GM23338 (cell line): ENCODE measurements at regions not wholly inside any gene's neighbourhood (a gene's known extent, or its start where the extent isn't known, plus 50 kb on each side); places are given as distances from the start of the nearest gene placed in this dataset.

Experiments used
- CREB1 ChIP-seq: fragments of 250-450 bp; sonication (Bioruptor Pico); IDR thresholded peaks from 2 replicates; pipeline ENCODE4 v1.5.0; 2020; ENCODE audit warnings: low read depth, mild to moderate bottlenecking, moderate library complexity
- CTCF ChIP-seq, 2 experiments: fragments of 200-600 bp in 1 of 2; sonication (generic) in 1 of 2; conservative IDR thresholded peaks; 2 replicates each; pipeline versions ENCODE4 v1.5.1 to v1.6.1; 2016 to 2017; ENCODE audit warnings: antibody characterized with exemption in 2 of 2, low read depth in 2 of 2, mild to moderate bottlenecking in 2 of 2, moderate library complexity in 1 of 2
- ETS1 ChIP-seq: IDR thresholded peaks from 2 replicates; pipeline ENCODE4 v1.6.1; 2016; ENCODE audit warnings: antibody characterized with exemption
- EZH2 ChIP-seq: fragments of 200-600 bp; sonication (generic); IDR thresholded peaks from one replicate; pipeline ENCODE4 v1.8.0; 2017; ENCODE audit warnings: antibody characterized with exemption, mild to moderate bottlenecking, low read depth; ENCODE audit not compliant: unreplicated experiment
- EZH2phosphoT487 ChIP-seq: fragments of 200-600 bp; sonication (generic); IDR thresholded peaks from one replicate; pipeline ENCODE4 v1.8.1; 2018; ENCODE audit warnings: antibody characterized with exemption; ENCODE audit not compliant: unreplicated experiment
- JUNB ChIP-seq: IDR thresholded peaks from one replicate; pipeline ENCODE4 v1.6.1; 2016; ENCODE audit warnings: antibody characterized with exemption; ENCODE audit not compliant: unreplicated experiment
- NANOG ChIP-seq: IDR thresholded peaks from 2 replicates; pipeline ENCODE4 v1.6.1; 2016; ENCODE audit warnings: antibody characterized with exemption, borderline replicate concordance
- POLR2AphosphoS5 ChIP-seq: IDR thresholded peaks from 2 replicates; pipeline ENCODE4 v1.6.1; 2016; ENCODE audit warnings: antibody characterized with exemption, low read depth
- REST ChIP-seq: IDR thresholded peaks from one replicate; pipeline ENCODE4 v1.6.1; 2018; ENCODE audit warnings: antibody characterized with exemption; ENCODE audit not compliant: unreplicated experiment
- STAT1 ChIP-seq: IDR thresholded peaks from one replicate; pipeline ENCODE4 v1.6.1; 2016; ENCODE audit warnings: antibody characterized with exemption; ENCODE audit not compliant: unreplicated experiment
- ZNF331 ChIP-seq: fragments of 250-450 bp; sonication (Bioruptor Pico); IDR thresholded peaks from 2 replicates; pipeline ENCODE4 v1.5.0; 2020; ENCODE audit warnings: low read depth, mild to moderate bottlenecking, moderate library complexity

GRCh38 chr6:167462514-167463312 is 137.8 kb downstream of the TTLL2 start:
- no peak for TF ChIP-seq CTCF (conservative IDR thresholded peaks at IDR 0.05; ENCODE audit: low read depth in 2 of 2)
- TF ChIP-seq EZH2phosphoT487, result no peak
- no peak for TF ChIP-seq POLR2AphosphoS5
- TF ChIP-seq REST, result no peak
- TF ChIP-seq CREB1 (CRISPR knock-in tag), result no peak
- no peak for TF ChIP-seq ZNF331 (CRISPR knock-in tag)
- TF ChIP-seq JUNB, result no peak
- TF ChIP-seq EZH2, result no peak
- TF ChIP-seq ETS1, result no peak
- no peak for TF ChIP-seq STAT1
- TF ChIP-seq NANOG, result no peak
